ENCODE measurements at regions not wholly inside any gene's neighbourhood (a gene's known extent, or its start where the extent isn't known, plus 50 kb on each side); places are given as distances from the start of the nearest gene placed in this dataset.

- intact Hi-C loops (cut with micrococcal nuclease; ENCODE audit: unreplicated experiment): no loop called here
- H3K36me3 ChIP-seq (ENCODE audit: insufficient read depth, low read length, poor library complexity, severe bottlenecking): no peaks in the 10 kb centered on the region
- no peaks in the 10 kb centered on the region for H3K27me3 ChIP-seq (replicated peaks; ENCODE audit: insufficient read depth, low read depth, low read length, poor library complexity)
- H3K9me3 ChIP-seq (ENCODE audit: low read depth, low read length, poor library complexity, severe bottlenecking): no peaks in the 10 kb centered on the region
- no peak overlapping the region for H3K27ac ChIP-seq (ENCODE audit: low read depth, low read length, poor library complexity, severe bottlenecking)
- BruUV-seq (replicated peaks): no TSS peak
- H3K4me1 ChIP-seq (ENCODE audit: insufficient read depth, low read length, poor library complexity, severe bottlenecking): no peaks in the 10 kb centered on the region
- H3K4me3 ChIP-seq (ENCODE audit: low read depth, low read length, poor library complexity, severe bottlenecking): no peak overlapping the region
- TF ChIP-seq EZH2 (IDR thresholded peaks at IDR 0.05; ENCODE audit: borderline replicate concordance, low read depth, low read length, poor library complexity, severe bottlenecking): no peak
- TF ChIP-seq CTCF (conservative IDR thresholded peaks at IDR 0.05; ENCODE audit: low read depth, low read length): no peak
- ChIA-PET CTCF (no interaction called here), POLR2A (ENCODE audit: low non-redundant PET) (no interaction called here)
- no peak for DNase-seq (ENCODE audit: low spot score)
Measured at GRCh38 chr14:65922142-65922541, 509.6 kb downstream of the FUT8 start.

GRCh38 chr14:65926504-65926903 is 514.0 kb downstream of the FUT8 start:
- no peaks in the 10 kb centered on the region for H3K4me1 ChIP-seq (ENCODE audit: insufficient read depth, low read length, poor library complexity, severe bottlenecking)
- intact Hi-C loops (cut with micrococcal nuclease; ENCODE audit: unreplicated experiment): no loop called here
- DNase-seq (ENCODE audit: low spot score): no peak
- ChIA-PET CTCF (interaction anchor here (0.6 kb wide), 1 partner anchor 1582 kb away, joined by 3 read pairs; no protein-coding TSS in a partner anchor), POLR2A (ENCODE audit: low non-redundant PET) (no interaction called here)
- no TSS peak for BruUV-seq (replicated peaks)
- no peak overlapping the region for H3K4me3 ChIP-seq (ENCODE audit: low read depth, low read length, poor library complexity, severe bottlenecking)
- H3K27me3 ChIP-seq (replicated peaks; ENCODE audit: insufficient read depth, low read depth, low read length, poor library complexity): no peaks in the 10 kb centered on the region
- H3K36me3 ChIP-seq (ENCODE audit: insufficient read depth, low read length, poor library complexity, severe bottlenecking): no peaks in the 10 kb centered on the region
- H3K9me3 ChIP-seq (ENCODE audit: low read depth, low read length, poor library complexity, severe bottlenecking): no peaks in the 10 kb centered on the region
- H3K27ac ChIP-seq (ENCODE audit: low read depth, low read length, poor library complexity, severe bottlenecking): no peak overlapping the region
- no peak for TF ChIP-seq EZH2 (IDR thresholded peaks at IDR 0.05; ENCODE audit: borderline replicate concordance, low read depth, low read length, poor library complexity, severe bottlenecking)
- no peak for TF ChIP-seq CTCF (conservative IDR thresholded peaks at IDR 0.05; ENCODE audit: low read depth, low read length)

- TF ChIP-seq CTCF (conservative IDR thresholded peaks at IDR 0.05; ENCODE audit: low read depth, low read length) (no peak), EZH2 (IDR thresholded peaks at IDR 0.05; ENCODE audit: borderline replicate concordance, low read depth, low read length, poor library complexity, severe bottlenecking) (no peak)
- no TSS peak for BruUV-seq (replicated peaks)
Measured at GRCh38 chr14:65926935-65927700, 514.6 kb downstream of the FUT8 start.

More at GRCh38 chr14:65926935-65927700, 514.6 kb downstream of the FUT8 start:
- H3K27me3 ChIP-seq (replicated peaks; ENCODE audit: insufficient read depth, low read depth, low read length, poor library complexity): no peaks in the 10 kb centered on the region
- no peaks in the 10 kb centered on the region for H3K36me3 ChIP-seq (ENCODE audit: insufficient read depth, low read length, poor library complexity, severe bottlenecking)
- H3K4me1 ChIP-seq (ENCODE audit: insufficient read depth, low read length, poor library complexity, severe bottlenecking): no peaks in the 10 kb centered on the region
- CTCF ChIA-PET: interaction anchor here (0.6 kb wide), 1 partner anchor 1583 kb away, joined by 3 read pairs; no protein-coding TSS in a partner anchor
- no peak for DNase-seq (ENCODE audit: low spot score)
- H3K9me3 ChIP-seq (ENCODE audit: low read depth, low read length, poor library complexity, severe bottlenecking): no peaks in the 10 kb centered on the region
- POLR2A ChIA-PET (ENCODE audit: low non-redundant PET): no interaction called here
- intact Hi-C loops (cut with micrococcal nuclease; ENCODE audit: unreplicated experiment): no loop called here
- H3K4me3 ChIP-seq (ENCODE audit: low read depth, low read length, poor library complexity, severe bottlenecking): no peak overlapping the region
- no peak overlapping the region for H3K27ac ChIP-seq (ENCODE audit: low read depth, low read length, poor library complexity, severe bottlenecking)
